Lower lobe of right lung (tissue), 2 donors: ENCODE measurements at regions not wholly inside any gene's neighbourhood (a gene's known extent, or its start where the extent isn't known, plus 50 kb on each side); places are given as distances from the start of the nearest gene placed in this dataset.

ENCODE experiments used
- ATAC-seq, 2 donors: fragments of 200-7000 bp; cut with Tn5 transposase; one replicate each; pipeline ENCODE4 v1.9.1; 2020 to 2022; ENCODE audit warnings: mild to moderate bottlenecking in 2 of 2, moderate library complexity in 2 of 2
- DNase-seq: peaks from one replicate; pipeline ENCODE4 v3.0.0-alpha.2; 2020
- H3K27ac ChIP-seq: fragments of 200-600 bp; one replicate; pipeline ENCODE4 v1.8.0; 2022
- H3K27me3 ChIP-seq: fragments of 200-600 bp; one replicate; pipeline ENCODE4 v1.8.0; 2022; ENCODE audit warnings: low read depth
- H3K36me3 ChIP-seq: fragments of 200-600 bp; one replicate; pipeline ENCODE4 v1.8.0; 2022; ENCODE audit warnings: mild to moderate bottlenecking
- H3K4me1 ChIP-seq: fragments of 200-600 bp; one replicate; pipeline ENCODE4 v1.8.0; 2022
- H3K4me3 ChIP-seq: fragments of 200-600 bp; one replicate; pipeline ENCODE4 v1.8.0; 2022; ENCODE audit warnings: mild to moderate bottlenecking
- H3K9me3 ChIP-seq: fragments of 200-600 bp; one replicate; pipeline ENCODE4 v1.8.0; 2022
- intact Hi-C: fragments of 100-400 bp; cut with DNase I; formaldehyde crosslinking; loops from one replicate; pipeline ENCODE4 v1.11.0; 2022
- TF ChIP-seq, protein P1 (sequence below): fragments of 200-600 bp; IDR thresholded peaks from one replicate; pipeline ENCODE4 v1.8.0; 2022; ENCODE audit warnings: antibody characterized with exemption, mild to moderate bottlenecking
- donor health status: DM: no; HTN: yes; CAD: no; lungs with severe emphysema.

DNA sequence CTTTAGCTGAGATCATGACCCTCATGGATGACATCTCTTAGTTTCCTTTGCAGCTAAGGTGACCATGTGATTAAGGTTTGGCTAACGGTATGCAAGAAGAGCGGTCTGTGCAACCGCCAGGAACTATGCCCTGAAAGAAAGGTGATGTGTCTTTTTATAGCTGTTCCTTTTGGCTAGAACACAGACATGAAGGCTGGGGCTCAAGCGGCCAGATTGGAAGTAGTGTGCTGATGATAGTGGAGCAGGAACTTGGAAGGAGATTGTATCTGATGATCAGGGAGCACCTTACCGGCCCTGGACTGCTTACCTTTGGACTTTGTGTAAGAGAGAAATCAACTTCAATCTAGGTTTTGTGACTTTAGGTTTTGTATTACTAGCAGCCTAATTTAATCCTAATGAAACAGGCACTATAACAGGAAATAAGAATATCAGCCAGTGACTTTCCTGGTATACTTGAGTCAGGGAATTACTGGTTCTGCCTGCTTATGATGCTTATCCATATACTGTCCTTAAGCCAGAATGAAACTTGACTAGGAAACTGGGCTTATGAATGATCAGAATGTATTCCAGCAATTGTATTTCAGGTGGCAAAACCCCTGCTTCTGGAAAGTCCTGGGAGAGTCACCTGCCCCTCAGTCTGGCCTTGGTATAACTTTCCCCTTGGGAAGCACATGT is 164.3 kb upstream of the LRIG1 start:
- DNase-seq (no peak), ATAC-seq (no peak)
- intact Hi-C loops: no loop called here
- H3K4me1 ChIP-seq: no peaks in the 10 kb centered on the region
- TF ChIP-seq, protein P1, sequence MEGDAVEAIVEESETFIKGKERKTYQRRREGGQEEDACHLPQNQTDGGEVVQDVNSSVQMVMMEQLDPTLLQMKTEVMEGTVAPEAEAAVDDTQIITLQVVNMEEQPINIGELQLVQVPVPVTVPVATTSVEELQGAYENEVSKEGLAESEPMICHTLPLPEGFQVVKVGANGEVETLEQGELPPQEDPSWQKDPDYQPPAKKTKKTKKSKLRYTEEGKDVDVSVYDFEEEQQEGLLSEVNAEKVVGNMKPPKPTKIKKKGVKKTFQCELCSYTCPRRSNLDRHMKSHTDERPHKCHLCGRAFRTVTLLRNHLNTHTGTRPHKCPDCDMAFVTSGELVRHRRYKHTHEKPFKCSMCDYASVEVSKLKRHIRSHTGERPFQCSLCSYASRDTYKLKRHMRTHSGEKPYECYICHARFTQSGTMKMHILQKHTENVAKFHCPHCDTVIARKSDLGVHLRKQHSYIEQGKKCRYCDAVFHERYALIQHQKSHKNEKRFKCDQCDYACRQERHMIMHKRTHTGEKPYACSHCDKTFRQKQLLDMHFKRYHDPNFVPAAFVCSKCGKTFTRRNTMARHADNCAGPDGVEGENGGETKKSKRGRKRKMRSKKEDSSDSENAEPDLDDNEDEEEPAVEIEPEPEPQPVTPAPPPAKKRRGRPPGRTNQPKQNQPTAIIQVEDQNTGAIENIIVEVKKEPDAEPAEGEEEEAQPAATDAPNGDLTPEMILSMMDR: no peak
- no peaks in the 10 kb centered on the region for H3K36me3 ChIP-seq
- H3K4me3 ChIP-seq: no peak overlapping the region
- no peaks in the 10 kb centered on the region for H3K9me3 ChIP-seq
- H3K27me3 ChIP-seq: no peaks in the 10 kb centered on the region
- H3K27ac ChIP-seq: no peak overlapping the region

DNA sequence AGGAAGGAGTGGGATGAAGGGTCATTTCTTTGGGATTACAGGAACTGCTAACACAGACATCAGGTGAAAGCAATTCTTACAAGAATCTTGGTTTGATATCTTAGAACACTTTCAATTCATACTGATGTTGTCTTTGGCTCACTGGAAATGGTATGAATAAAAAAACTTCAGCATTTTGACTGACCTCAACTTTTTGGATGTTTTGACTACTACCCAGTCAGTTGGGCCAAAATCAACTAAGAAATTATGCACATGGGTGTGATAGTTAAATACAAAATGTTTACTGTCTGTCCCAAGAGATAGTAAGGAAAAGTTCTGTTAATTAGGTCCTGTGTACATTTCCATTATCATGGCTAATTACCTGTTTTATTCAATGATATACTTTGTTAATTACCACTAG is 165.5 kb upstream of the LRIG1 start:
- Histone ChIP-seq H3K27ac (no peak overlapping the region), H3K36me3 (no peaks in the 10 kb centered on the region), H3K4me3 (no peak overlapping the region), H3K4me1 (no peaks in the 10 kb centered on the region), H3K9me3 (no peaks in the 10 kb centered on the region), H3K27me3 (no peaks in the 10 kb centered on the region)
- TF ChIP-seq, protein P1: no peak
- intact Hi-C loops: no loop called here
- no peak for DNase-seq
- ATAC-seq: no peak

DNA sequence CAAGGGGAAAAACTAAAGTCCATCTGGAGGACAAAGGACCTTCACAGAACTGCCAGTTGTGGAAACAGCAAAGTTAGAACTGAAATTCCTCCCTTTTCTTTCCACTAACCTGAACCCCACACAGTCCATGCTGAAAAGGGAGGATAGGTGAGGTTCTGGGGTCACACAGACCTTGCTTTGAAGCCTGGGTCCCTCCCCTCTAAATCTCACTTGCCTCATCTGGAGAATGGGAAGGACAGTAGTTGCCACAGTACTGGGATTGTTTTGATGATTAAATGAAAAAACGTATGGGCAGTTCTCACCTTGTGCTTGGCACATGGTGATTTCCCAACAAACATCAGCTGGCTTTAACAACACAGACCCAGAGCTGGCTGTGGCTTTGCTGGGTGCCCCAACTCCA is 166.4 kb upstream of the LRIG1 start:
- Histone ChIP-seq H3K27ac (no peak overlapping the region), H3K27me3 (no peaks in the 10 kb centered on the region), H3K4me1 (no peaks in the 10 kb centered on the region), H3K9me3 (no peaks in the 10 kb centered on the region), H3K4me3 (no peak overlapping the region), H3K36me3 (no peaks in the 10 kb centered on the region)
- TF ChIP-seq, protein P1: no peak
- DNase-seq (no peak), ATAC-seq (no peak)
- intact Hi-C loops: no loop called here

DNA sequence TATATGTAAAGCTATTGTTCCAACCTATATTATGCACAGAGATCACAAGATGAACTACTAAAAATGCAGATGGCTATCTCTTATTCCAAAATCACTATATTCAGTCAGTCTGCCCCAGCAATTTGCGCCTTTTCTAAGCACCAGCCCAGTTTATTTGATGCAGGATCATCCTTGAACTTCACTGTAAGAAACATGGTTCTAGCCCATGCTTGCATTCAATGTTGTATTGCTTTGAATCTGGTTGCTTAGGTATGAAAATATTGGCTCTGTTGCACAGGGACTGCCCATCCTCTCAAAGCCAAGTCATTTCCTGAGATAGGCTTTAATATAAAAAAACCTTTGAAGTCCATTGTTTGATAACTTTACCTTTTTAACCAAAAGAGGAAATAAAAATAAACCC is 170.5 kb upstream of the LRIG1 start:
- no peak for DNase-seq
- no peaks in the 10 kb centered on the region for H3K27me3 ChIP-seq
- H3K4me1 ChIP-seq: no peaks in the 10 kb centered on the region
- no peak for ATAC-seq
- no peak overlapping the region for H3K4me3 ChIP-seq
- TF ChIP-seq, protein P1: no peak
- no peaks in the 10 kb centered on the region for H3K36me3 ChIP-seq
- H3K27ac ChIP-seq: no peak overlapping the region
- no peaks in the 10 kb centered on the region for H3K9me3 ChIP-seq
- intact Hi-C loops: no loop called here

DNA sequence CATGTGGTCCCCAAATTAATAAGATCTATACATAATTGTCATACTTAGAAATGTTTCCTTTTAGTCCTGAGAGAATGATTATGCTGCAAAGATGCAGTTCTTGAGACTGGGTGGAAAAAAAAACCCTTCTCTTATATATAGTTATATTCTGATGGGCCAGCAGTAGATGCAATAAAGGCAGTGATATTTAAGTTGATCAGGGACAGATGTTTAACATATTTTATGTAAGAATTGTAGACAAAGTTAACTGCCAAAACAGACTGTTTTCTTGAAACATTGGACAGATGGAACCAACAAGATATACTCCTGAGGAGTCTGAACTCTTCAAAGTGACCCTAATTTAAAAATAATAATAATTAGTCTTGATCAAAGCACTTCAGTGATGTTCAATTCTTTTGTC is 172.0 kb upstream of the LRIG1 start:
- no peaks in the 10 kb centered on the region for H3K27me3 ChIP-seq
- no peaks in the 10 kb centered on the region for H3K9me3 ChIP-seq
- H3K4me1 ChIP-seq: no peaks in the 10 kb centered on the region
- DNase-seq: no peak
- no peak overlapping the region for H3K4me3 ChIP-seq
- TF ChIP-seq, protein P1: no peak
- no peak overlapping the region for H3K27ac ChIP-seq
- ATAC-seq: no peak
- intact Hi-C loops: no loop called here
- no peaks in the 10 kb centered on the region for H3K36me3 ChIP-seq
